Dermis microvascular lymphatic vessel endothelial cell (primary cell): ENCODE measurements at regions not wholly inside any gene's neighbourhood (a gene's known extent, or its start where the extent isn't known, plus 50 kb on each side); places are given as distances from the start of the nearest gene placed in this dataset.
"Not testable (repeated sequence)": the region's sequence is repeated elsewhere in the genome, so short reads cannot be mapped to it uniquely, and the experiment has no call there.

Experiments
- DNase-seq, 2 donors: peaks; one replicate each; pipeline versions ENCODE4 v3.0.0 to v3.0.0-alpha.2; 2010; ENCODE audit warnings: low read depth in 2 of 2

DNA sequence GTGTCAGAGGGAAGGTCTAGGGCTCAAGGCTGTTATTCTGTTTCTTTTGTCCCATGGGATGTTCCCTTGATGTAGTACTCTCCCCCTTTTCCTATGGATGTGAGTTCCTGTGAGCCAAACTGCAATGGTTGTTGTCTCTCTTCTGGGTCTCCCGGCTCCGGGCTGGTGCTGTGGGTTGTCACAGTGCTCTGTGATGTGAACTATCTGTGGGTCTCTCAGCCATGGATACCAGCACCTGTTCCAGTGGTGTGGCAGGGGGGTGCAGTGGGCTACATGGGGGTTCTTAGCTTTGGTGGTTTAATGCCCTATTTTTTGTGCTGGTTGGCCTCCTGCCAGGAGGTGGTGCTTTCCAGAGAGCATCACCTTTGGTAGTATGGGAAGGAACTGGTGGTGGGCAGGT lies 941.1 kb downstream of the KCNA4 start:
- DNase-seq: no peak

DNA sequence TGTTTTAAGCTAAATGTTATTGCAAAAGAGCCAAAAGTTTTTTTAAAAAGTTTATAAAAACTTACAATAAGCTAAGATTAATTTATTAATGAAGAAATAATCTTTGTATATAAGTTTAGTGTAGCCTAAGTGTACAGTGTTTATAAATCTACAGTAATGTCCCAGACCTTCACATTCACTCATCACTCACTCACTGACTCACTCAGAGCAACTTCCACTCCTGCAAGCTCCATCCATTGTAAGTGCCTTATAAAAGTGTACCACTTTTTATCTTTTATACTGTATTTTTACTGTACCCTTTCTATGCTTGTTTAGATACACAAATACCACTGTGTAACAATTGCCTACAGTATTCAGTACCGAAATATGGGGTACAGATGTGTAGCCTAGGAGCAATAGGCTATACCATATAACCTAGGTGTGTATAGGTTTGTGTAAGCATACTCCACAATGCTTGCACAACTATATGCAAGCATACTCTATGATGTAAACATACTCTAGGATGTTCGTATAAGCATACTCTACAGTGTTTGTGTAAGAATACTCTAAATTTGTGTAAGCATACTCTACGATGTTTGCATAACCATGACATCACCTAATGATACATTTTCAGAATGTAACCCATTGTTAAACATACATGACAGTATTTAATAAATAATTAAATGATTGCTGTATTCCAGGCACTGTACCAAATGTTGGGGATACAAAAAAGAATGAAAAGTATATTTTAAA lies 953.0 kb downstream of the KCNA4 start:
- DNase-seq: no peak

DNA sequence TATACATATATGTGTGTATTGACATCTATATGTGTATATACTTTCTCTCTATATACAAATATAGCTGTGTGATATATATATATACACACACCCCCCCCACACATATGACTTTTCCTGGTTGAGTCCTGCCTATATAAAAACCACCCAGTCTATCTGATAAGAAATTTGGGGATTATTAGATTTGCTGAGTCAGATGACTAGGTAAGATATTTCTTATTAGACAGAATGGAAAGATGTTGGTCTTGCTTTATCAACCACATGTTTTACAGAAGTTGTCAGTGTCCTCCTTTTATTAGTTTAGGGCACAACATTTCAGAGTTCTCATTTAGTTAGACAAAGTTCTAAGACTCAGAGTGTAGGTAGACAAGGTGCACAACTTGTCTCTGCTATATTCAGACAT lies 953.3 kb downstream of the METTL15 start:
- no peak for DNase-seq

DNA sequence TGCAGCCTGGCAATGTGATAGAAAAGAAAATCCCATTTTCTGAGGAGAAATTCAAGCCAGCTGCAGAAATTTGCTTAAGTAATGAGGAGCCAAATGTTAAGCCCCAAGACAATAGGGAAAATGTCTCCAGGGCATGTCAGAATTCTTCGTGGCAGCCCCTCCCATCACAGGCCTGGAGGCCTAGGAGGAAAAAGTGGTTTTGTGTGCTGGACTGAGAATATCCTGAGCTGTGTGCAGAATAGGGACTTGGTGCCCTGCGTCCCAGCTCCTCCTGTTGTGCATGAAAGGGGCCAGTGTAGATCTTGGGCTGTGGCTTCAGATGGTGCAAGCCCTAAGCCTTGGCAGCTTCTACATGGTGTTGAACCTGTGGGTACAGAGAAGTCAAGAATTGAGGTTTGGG lies 948.3 kb downstream of the METTL15 start:
- DNase-seq: not testable (repeated sequence)

DNA sequence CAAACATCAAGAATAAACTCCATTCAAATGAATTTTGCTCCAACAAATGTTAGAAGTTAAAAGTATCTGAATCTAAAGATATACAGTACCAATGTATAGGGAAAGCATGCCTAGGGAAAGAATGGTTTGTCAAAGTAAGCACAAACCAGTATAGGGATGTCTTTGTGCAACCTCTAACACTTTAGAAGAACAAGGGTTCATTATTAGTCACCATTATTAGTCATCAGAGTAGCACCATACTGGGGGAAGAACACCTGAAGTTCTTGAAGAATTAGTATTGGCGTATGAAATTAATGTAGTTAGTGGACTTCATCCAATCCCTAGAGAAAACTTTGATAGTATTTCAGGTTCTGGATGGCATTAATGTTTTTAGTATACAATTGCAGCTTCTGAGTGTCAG lies 943.7 kb downstream of the METTL15 start:
- no peak for DNase-seq

DNA sequence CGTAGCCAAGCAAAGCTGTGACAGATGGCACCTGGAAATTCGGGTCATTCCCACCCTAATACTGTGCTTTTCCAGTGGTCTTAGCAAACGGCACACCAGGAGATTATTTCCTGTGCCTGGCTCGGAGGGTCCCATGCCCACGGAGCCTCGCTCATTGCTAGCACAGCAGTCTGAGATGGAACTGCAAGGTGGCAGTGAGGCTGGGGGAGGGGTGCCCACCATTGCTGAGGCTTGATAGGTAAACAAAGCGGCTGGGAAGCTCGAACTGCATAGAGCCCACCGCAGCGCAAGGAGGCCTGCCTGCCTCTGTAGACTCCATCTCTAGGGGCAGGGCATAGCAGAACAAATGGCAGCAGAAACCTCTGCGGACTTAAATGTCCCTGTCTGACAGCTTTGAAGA lies 942.8 kb downstream of the METTL15 start:
- DNase-seq: not testable (repeated sequence)

DNA sequence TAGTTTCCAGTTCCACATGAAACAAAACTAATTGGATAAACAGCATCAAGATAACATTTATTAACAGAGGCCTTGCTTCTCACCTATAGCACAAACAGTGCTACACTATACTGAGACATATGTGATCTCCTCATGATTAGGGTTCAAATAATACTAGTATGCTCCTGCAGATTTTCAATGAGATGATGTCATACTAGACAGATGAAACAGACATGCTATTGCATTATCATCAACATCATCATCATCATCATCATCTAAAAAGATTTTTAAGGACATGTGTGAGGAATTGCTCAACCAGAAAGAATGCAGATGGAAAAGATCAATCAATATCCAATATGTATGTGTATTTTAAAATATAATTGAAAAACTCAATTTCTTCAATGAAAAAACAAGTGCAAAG lies 932.3 kb downstream of the METTL15 start:
- no peak for DNase-seq

DNA sequence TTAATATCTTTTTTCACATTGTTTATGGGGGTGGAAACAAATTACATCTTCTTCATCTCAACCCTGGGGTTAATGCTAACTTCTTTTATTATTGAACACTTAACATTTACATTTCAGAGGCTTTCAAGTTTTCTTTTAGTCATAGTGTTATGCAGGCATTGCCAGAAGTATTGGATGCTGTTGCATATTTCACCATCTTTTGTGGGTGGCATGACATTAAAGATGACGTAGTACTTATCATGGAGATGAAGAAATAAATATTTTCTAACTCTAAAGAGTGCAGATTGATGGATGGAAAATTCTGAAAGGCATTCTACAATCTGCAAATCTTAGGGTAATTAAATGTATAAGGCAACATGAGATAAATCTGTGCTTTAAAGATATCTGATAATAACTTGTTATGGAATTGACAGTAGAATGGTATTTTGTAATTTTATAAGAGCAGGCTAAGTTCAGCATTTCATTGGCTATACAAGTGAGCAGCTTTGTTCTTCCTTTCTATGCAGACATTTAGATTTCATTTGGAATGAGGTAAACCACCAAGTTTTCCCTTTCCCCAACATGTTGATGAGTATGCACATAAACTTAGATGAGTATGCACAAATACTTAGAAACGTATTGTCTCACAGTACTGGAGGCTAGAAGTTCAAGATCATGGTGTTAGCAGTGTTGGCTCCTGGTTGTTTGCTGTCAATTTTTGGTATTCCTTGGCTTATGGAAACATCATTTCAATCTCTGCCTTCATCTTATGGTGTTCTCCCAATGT lies 924.4 kb downstream of the METTL15 start:
- no peak for DNase-seq

DNA sequence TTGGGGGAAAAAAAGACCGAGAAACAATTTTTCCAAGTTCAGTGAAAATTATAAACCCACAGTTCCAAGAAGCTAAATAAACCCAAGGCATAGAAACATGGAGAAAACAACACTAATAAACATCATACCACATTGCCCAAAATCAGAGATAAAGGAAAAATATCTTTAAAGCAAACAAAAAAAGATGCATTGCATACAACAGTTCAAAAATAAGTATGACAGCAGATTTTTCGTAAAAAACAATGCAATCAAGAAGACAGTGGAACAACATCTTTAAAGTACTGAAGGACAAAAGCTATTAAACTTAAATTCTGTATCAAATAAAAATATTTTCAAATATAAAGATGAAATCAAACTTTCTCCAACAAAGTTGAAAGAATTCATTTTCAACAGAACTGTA lies 921.3 kb downstream of the METTL15 start:
- no peak for DNase-seq

DNA sequence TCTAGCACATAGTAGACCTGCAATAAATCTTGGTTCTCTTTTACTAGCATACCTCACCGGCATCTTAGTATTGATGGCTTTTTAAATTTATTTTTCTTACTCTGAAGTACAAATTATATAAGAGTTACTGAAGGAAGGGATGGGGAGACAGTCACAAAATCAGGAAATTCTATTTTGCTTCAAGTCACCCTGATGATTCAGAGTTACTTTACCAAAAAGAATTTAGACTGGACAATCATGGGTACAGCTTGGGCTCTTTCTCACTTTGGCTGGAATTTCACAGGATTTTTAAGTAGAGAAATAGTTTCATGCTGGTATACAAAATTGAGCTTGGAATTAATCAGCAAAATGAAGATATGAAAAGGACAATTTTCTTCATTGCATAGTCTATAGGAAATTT lies 919.2 kb downstream of the METTL15 start:
- no peak for DNase-seq

DNA sequence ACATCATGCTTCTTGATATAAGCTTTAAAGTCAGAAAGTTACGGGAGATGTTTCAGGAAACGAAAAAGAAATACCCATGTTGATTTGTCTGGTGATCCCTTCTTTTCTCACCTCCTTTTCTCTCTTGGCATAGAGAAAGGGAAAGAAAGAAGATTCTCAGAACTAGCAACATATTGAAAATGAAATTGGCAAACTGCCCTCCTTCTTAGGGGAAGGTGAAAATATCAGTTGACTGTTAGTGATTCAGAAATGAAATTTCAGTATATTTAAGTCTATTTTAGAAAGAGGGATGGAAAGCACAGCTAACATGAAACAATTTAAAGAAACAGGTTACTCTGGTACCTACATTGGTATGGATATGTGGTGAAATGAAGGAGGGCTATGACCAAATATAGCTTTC lies 918.1 kb downstream of the METTL15 start:
- DNase-seq: no peak

DNA sequence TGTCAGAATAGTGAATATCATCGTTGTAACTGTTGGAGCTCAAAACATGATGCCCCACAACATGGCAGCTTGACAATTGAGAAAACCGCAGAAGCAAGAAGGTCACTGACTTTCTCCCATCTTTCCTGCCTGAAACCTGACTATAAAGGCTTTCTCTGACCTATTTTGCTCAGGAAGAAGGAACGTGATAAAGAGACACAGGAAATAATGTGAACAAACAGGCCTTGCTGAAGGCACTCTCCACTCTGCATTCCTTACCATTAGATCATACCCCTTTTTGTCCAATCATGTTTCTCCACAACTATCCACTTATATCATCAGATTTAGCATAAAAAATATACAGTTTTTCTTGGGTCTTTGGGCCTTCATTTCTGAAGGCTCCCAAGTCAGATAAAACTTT lies 916.8 kb downstream of the METTL15 start:
- no peak for DNase-seq

DNA sequence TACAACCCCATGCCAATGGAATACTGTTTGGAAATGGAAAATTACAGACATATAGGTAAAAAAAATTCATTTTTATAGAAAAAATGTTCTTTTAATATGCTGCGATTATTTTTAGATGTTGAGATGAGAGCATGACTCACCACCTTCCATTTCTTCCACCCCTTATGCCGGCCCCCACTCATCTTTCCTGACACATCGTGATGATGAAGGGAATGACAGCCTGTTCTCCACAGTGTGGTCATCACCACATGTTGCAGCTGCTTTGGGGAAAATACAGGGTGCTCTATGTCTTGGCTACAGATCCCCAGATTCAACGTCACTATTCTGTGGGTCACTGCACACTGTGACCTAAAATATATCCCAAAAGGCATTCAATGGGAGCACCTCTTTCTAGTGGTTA lies 916.2 kb downstream of the METTL15 start:
- no peak for DNase-seq

DNA sequence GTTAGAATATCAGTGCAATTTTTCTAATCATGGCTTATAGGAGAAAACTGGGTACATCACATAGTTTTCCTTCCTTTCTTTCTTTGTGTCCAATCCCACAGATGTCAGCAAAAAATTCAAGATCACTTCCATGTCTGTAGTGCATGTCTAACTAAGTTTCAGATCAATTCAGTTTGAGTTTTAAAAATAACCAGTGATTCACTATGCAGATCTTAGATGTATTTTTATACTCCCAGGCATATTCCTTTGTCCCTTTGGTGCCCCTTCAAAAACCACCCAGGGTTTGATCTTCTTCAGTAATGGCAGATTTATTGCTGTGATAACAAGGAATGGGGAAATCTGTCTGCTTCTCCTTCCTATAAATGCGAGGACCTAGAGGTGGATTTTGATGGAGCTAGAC lies 915.6 kb downstream of the METTL15 start:
- no peak for DNase-seq

DNA sequence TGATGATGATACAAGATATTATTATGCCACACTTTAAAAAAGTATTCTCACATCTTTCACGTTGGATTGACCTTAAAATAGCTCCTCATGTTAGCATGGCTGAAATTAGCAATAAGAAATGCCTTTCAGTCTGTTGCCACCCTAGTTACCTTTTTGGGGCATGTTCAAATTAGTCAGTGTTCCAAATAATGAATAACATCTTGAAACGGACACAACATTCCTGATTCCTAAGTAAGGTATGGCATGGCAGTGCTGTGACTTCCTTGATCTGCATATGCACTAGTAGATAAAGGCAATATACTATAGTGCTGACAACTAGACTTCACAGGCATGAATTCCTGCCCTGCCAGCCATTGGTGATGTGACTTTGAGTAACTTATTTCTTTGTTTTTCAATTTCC lies 914.5 kb downstream of the METTL15 start:
- no peak for DNase-seq

DNA sequence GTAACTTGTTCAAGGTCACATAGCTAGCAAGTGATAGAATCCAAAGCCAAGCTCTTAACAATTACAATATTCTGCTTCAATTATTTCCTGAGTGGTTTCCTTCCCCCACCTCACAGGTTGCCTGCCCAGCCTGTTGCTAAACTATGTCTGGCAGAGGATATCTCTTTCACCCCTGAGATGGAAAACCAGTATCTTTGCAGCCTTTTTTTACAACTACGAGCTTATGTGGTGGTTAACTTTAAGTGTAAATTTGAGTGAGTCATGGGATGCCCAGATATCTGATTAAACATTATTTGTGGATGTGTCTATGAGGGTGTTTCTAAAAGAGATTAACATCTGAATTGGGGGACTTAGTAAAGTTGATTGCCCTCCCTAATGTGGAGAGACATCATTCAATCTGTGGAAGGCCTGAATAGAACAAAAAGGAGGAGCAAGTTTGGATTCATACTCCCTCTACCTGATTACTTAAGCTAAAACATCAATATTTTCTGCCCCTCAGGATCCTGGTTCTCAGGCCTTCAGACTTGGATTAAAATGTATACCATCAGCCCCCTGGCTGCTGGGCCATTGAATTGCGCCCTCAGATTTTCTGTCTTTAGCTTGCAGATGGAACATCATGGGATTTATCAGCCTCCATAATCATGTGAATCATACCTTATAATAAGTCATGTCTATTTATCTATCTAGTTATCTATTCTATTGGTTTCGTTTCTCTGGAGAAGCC lies 911.9 kb downstream of the METTL15 start:
- DNase-seq: peak in 1 of 2 donors; percentile 56

DNA sequence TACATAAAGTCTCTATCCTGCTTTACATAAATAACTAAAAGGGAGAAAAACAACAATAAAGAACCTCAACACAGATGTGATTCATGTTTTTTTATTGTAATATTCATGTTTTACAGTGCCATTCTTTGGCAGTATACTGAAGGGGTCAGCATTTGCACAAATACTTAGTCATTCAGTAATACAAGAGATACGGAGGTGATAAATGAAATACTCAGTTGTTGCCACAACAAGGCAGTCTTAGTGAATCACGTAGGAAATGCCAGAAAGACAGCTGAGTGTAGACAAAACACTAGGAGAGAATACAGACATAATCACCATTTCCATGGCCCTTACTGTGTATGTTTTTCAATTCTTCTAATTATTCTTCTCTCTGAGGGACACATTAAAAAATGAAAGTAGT lies 910.4 kb downstream of the METTL15 start:
- DNase-seq: peak; percentile 56 to 89

DNA sequence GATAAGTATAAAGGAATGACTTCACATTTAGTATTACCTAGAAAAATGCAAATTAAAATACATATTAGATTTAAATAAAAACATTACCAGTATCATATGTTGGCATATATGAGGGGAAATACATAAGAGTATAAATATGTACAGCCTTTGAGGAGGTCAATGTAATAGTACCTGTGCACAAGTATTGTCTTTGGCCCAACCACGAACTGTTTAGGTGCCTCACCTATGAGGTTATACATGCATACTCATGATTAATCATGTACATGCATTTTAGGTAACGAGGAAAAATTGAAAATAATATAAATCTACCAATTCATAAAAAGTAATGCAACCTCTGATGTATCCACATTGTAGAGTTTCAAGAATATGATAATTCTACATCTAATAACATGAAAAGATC lies 909.8 kb downstream of the METTL15 start:
- no peak for DNase-seq

DNA sequence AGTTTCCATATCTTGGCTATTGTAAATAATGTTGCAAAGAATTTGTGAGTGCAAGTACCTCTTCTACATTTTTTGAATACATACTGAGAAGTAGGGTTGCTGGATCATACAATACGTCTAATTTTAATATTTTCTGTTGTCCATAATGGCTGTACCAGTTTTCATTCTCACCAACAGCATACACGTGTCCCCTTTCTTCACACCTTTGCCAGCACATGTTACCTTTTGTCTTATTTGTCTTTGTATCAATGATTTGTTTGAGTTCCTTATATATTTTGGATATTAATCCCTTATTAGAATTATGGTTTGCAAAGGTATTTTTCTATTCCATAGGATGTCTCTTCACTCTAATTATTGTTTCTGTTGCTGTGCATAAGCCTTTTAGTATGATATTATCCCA lies 904.3 kb downstream of the METTL15 start:
- DNase-seq: no peak

DNA sequence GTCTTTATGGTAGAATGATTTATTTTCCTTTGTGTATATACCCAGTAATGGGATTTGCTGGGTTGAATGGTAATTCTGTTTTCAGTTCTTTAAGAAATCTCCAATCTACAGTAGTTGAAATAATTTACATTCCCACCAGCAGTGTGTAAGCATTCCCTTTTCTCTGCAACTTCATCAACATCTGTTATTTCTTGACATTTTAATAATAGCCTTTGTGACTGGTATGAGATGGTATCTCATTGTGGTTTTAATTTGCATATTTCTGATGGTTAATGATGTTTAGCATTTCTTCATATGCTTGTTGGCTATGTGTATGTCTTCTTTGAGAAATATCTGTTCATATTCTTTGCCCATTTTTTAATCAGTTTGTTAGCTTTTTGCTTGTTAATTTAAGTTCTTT lies 901.2 kb downstream of the METTL15 start:
- DNase-seq: no peak

DNA sequence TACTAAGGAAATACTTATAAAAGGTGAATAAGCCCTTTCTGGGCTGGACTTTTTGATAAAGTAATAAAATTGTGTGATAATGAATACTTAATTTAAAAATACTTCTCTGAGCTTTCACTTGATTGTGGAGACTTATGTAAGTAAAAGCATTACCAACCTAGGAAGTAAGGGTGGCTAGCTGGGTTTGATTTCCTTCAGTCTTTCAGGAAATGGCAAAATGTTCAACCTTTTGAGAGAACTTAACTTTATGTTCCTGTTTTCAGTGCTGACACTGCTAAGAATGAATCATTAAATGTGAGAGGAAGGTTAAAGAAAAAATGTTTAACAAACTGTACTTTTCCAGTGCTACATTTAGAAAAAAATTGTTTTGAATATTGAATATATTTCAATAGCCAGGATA lies 900.3 kb downstream of the METTL15 start:
- DNase-seq: peak in 1 of 2 donors; percentile 57

DNA sequence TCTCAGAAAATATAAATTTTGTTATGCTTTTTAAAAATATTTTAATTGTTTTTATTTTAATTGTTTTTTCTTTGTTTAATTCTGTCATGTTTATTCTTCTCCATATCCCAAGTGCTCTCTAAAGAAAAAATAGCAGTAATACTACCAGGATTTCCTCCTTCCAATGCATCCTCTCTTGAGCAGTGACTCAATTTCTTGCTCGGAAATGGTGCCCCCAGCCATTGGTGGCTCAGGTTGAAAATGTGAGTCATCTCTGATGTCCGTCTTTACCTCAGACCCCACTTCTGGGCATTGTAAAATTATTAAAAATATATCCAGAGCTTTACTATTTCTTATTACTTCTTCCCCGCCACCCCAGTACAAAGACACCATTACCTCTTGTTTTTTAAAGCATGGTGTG lies 898.5 kb downstream of the METTL15 start:
- DNase-seq: peak in 1 of 2 donors; percentile 50
